ENCODE measurements at regions not wholly inside any gene's neighbourhood (a gene's known extent, or its start where the extent isn't known, plus 50 kb on each side); places are given as distances from the start of the nearest gene placed in this dataset.
"Not testable (repeated sequence)": the region's sequence is repeated elsewhere in the genome, so short reads cannot be mapped to it uniquely, and the experiment has no call there.

- no peak for DNase-seq
These were observed 125.0 kb upstream of the ATP2B1 start for GRCh38 chr12:89833337-89834252.

DNA sequence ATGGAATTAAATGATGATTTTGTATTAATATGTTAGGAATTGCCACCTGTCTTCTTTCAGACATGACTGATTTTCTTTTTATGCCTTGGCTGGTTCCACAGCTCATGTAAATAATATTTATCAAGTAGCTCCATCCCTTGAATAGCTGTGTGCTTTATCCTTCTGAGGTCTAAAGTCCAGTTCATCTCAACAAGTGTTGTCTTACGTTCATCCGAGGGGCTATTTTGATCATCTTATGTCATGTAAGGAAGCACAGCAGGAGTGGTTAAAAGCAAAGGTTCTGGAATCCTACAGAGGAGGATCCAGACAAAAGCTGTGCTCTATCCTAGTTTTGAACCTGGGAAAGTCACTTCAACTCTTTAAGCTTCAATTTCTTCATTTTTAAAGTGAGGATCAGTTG lies 123.7 kb upstream of the ATP2B1 start:
- no peak for DNase-seq

- no peak for DNase-seq
These were observed 122.9 kb upstream of the ATP2B1 start for GRCh38 chr12:89831310-89832095.

- DNase-seq, result no peak
These were observed 120.9 kb upstream of the ATP2B1 start for GRCh38 chr12:89829434-89829975.

DNA sequence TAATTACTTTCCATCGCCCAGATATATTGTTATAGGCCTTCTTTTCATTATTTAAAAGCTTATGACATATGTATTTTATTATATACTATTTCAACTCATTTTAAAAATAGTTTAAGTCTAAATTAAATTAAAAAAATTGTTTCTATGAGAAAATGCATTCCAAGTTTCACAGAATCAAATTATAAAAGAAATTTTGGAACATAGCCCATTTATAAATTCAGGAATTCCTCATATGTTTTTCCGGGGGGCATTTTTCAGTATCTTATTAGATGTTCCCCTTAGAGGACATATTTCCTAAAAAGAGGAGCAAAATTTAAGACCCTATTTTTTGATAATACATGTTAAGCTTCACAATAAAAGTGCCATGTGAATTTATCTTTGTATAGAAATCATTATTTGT lies 119.9 kb upstream of the ATP2B1 start:
- DNase-seq, result no peak

DNA sequence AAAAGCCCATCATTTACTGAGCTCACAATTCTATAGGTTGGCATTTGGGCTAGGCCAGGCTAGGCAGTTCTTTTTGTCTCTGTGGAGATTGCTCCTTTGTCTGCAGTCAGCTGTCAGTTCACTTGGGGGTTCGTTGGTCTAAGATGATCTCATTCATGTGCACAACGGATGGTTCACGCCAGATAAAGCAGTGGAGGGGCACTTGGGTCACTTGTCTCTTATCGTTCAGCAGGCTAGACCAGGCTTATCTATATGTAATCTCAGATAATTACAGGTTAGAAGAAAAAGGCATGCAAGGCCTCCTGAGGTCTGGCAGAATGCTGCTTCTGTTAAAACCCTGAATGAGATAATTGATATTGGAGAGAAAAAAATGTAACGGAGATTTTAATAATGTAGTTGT lies 119.0 kb upstream of the ATP2B1 start:
- no peak for DNase-seq

GRCh38 chr12:89826468-89826867 lies 117.8 kb upstream of the ATP2B1 start:
- no peak for DNase-seq

- DNase-seq, result peak; percentile 11
These were observed 117.2 kb upstream of the ATP2B1 start for GRCh38 chr12:89825591-89826449.

- DNase-seq, result no peak
These were observed 116.2 kb upstream of the ATP2B1 start for GRCh38 chr12:89824822-89825221.

DNA sequence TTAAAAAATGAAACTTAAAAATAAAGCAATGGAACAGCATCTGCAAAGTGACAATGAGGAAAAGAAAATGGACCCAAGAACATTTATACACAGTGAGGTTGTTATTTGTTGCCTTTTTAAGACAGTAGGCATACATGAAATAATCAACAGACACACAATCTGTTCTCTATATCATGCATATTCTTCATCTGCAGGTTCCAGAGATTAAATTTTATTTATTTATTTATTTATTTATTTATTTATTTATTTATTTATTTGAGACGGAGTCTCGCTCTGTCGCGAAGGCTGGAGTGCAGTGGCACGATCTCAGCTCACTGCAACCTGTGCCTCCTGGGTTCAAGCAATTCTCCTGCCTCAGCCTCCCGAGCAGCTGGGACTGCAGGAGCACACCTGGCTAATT lies 114.4 kb upstream of the ATP2B1 start:
- DNase-seq, result not testable (repeated sequence)

- DNase-seq, result no peak
These were observed 113.3 kb upstream of the ATP2B1 start for GRCh38 chr12:89821896-89822295.

DNA sequence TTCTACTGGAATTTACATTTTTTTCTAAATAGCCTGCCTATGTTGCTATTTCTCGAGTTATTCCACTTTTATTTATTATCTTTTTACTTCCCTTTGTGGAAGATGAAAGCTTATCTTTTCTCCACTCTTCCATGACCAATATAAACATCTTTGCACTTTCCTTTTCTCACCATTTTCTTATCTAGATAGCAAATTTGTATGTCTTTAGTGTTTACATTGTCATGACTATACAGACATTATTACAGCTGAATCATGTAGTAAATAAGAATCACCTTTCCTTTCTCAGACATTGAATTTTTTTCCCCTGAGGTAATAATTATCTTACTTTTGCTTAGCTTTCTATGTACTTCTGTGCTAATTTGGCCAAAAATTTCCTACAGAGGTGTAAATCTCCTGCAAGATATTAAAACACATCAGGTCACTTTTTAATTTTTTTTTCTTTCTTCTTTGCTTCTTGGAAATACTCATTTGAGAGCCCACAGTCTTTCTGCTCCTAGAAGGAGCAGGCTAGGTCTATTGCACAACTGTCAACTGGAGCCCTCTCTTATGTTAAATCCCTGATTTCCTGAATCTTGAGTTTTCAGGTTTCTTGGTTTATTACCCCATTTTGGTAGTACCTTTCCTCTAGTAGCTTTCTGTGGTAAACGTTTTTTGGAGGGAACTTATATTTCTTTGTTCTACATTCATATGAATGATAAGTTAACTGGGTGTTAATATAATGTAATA lies 109.0 kb upstream of the ATP2B1 start:
- no peak for DNase-seq

- DNase-seq, result no peak
These were observed 106.6 kb upstream of the ATP2B1 start for GRCh38 chr12:89815225-89815624.

GRCh38 chr12:89803412-89803811 lies 94.8 kb upstream of the ATP2B1 start:
- no peak for DNase-seq

DNA sequence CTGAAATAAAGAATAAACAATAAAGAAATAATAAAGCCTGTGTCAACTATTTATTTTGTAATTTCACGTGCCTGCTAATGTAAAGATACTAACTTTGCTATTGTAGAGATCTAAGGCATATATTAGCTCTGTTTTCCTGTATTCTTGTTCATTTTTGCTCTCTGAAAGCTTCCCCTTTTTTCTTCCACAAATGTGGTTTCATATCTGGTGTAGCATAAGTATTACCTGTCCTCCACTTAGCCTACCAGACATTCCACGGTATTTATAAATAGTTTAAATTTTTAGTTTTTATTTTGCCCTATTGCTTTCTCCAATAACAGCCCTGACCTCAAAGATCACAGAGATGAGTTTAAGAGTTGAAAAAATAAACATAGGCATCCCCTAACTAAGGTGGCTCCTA lies 92.6 kb upstream of the ATP2B1 start:
- DNase-seq, result no peak

- DNase-seq, result no peak
These were observed 91.8 kb upstream of the ATP2B1 start for GRCh38 chr12:89800435-89800834.

DNA sequence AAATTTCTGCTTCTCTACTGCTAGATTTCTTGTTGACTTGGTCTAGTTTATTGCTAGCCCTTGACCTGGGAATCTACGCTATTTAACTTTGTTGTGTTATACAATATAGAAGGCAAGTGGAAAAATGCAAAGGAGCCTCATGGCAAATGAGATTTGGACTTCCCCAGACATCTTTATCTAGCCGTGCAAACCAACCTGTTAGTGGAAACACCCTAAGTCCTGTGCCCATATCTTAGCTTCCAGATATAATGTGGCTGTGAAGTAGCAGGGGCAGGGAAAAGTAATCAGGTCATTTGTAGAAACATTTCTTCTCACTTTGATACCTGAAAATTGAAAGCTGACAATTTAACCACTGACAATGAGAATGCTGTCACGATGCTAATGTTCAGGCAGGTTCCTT lies 90.7 kb upstream of the ATP2B1 start:
- no peak for DNase-seq

GRCh38 chr12:89797436-89797835 lies 88.8 kb upstream of the ATP2B1 start:
- DNase-seq, result no peak

DNA sequence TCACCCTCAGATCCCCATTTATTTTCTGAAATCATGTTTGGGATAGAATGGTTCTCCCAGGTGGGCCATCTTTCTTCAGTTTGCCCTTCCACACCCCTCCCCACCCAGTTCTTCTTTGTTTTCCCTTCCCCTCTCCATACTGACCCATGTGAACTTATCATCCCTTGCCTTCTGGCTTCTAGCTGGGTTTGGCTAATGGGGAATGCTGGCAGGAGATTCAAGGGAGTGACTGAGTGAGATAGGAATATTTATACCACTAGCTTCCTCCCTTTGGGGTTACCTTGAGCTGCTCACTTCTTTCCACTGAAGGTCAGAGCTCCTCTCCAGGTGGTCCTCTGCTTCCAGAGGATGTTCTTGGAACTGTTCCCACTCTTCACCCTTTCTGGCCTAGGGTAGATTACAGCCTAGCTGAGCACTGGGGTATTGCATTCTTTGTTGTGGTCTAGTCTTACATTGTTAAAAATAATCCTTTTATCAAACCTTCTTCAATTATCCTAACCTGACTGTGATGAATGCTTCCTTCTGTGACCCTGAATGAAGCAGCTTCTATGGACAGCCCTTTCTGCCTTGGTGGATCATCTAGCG lies 88.3 kb upstream of the ATP2B1 start:
- no peak for DNase-seq

DNA sequence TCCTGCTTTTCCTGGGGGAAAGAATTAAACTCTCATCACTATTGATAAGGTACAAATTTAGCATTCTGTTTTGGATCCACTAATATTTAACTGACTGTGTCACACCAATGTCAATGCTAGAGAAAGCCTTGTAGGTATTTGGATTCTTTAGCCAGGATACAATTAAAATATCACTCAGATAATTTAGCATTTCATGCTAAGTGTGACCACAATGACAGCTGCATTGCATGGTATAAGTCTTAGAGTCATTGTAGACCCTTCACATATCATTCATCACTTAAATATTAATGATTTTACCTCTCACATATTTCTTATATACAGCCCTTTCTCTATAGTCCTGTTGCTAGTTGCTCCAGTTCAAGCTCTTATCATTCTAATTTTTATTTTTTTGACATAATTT lies 85.3 kb upstream of the ATP2B1 start:
- no peak for DNase-seq

- DNase-seq, result no peak
These were observed 82.6 kb upstream of the ATP2B1 start for GRCh38 chr12:89791286-89791685.

- no peak for DNase-seq
These were observed 81.2 kb upstream of the ATP2B1 start for GRCh38 chr12:89789862-89790261.

All from NCI-H510A treated with DMSO at 0.1 percent for 48 hours (cell line).